ENCODE measurements at regions not wholly inside any gene's neighbourhood (a gene's known extent, or its start where the extent isn't known, plus 50 kb on each side); places are given as distances from the start of the nearest gene placed in this dataset.
"Not testable (repeated sequence)": the region's sequence is repeated elsewhere in the genome, so short reads cannot be mapped to it uniquely, and the experiment has no call there.

- no peak for DNase-seq (ENCODE audit: low spot score)
Observed at GRCh38 chr7:69187824-69188333, 410.4 kb upstream of the AUTS2 start.

GRCh38 chr7:69189406-69189805 is 408.9 kb upstream of the AUTS2 start:
- DNase-seq (ENCODE audit: low spot score), result no peak

- DNase-seq (ENCODE audit: low spot score), result no peak
Observed at GRCh38 chr7:69190025-69190424, 408.2 kb upstream of the AUTS2 start.

GRCh38 chr7:69190763-69191162 is 407.5 kb upstream of the AUTS2 start:
- no peak for DNase-seq (ENCODE audit: low spot score)

GRCh38 chr7:69192134-69192533 is 406.1 kb upstream of the AUTS2 start:
- no peak for DNase-seq (ENCODE audit: low spot score)

GRCh38 chr7:69193061-69193460 is 405.2 kb upstream of the AUTS2 start:
- DNase-seq (ENCODE audit: low spot score), result no peak

GRCh38 chr7:69196593-69196992 is 401.7 kb upstream of the AUTS2 start:
- no peak for DNase-seq (ENCODE audit: low spot score)

GRCh38 chr7:69198250-69198649 is 400.0 kb upstream of the AUTS2 start:
- DNase-seq (ENCODE audit: low spot score), result no peak

GRCh38 chr7:69199041-69199440 is 399.2 kb upstream of the AUTS2 start:
- DNase-seq (ENCODE audit: low spot score), result no peak

GRCh38 chr7:69199661-69200060 is 398.6 kb upstream of the AUTS2 start:
- DNase-seq (ENCODE audit: low spot score), result no peak

- DNase-seq (ENCODE audit: low spot score), result peak; percentile 76
Observed at GRCh38 chr7:69203871-69204270, 394.4 kb upstream of the AUTS2 start.

- no peak for DNase-seq (ENCODE audit: low spot score)
Observed at GRCh38 chr7:69204943-69205342, 393.3 kb upstream of the AUTS2 start.

- DNase-seq (ENCODE audit: low spot score), result no peak
Observed at GRCh38 chr7:69205581-69205980, 392.7 kb upstream of the AUTS2 start.

- no peak for DNase-seq (ENCODE audit: low spot score)
Observed at GRCh38 chr7:69208276-69208675, 390.0 kb upstream of the AUTS2 start.

GRCh38 chr7:69208848-69209247 is 389.4 kb upstream of the AUTS2 start:
- no peak for DNase-seq (ENCODE audit: low spot score)

GRCh38 chr7:69211336-69211735 is 386.9 kb upstream of the AUTS2 start:
- no peak for DNase-seq (ENCODE audit: low spot score)

- DNase-seq (ENCODE audit: low spot score), result no peak
Observed at GRCh38 chr7:69211739-69212138, 386.5 kb upstream of the AUTS2 start.

- DNase-seq (ENCODE audit: low spot score), result no peak
Observed at GRCh38 chr7:69213878-69214277, 384.4 kb upstream of the AUTS2 start.

- DNase-seq (ENCODE audit: low spot score), result not testable (repeated sequence)
Observed at GRCh38 chr7:69215516-69215915, 382.8 kb upstream of the AUTS2 start.

GRCh38 chr7:69217516-69218350 is 380.5 kb upstream of the AUTS2 start:
- no peak for DNase-seq (ENCODE audit: low spot score)

GRCh38 chr7:69218576-69218975 is 379.7 kb upstream of the AUTS2 start:
- no peak for DNase-seq (ENCODE audit: low spot score)

- no peak for DNase-seq (ENCODE audit: low spot score)
Observed at GRCh38 chr7:69219381-69219780, 378.9 kb upstream of the AUTS2 start.

GRCh38 chr7:69225259-69225943 is 372.9 kb upstream of the AUTS2 start:
- DNase-seq (ENCODE audit: low spot score), result no peak

All from umbilical cord (tissue), 1 donor.